Heart left ventricle (tissue), 16 donors: ENCODE measurements at regions not wholly inside any gene's neighbourhood (a gene's known extent, or its start where the extent isn't known, plus 50 kb on each side); places are given as distances from the start of the nearest gene placed in this dataset.

Experiments
- ATAC-seq, 4 donors: fragments of 200-7000 bp; cut with Tn5 transposase; one replicate each; pipeline ENCODE4 v1.9.1; 2020 to 2022; ENCODE audit warnings: moderate library complexity in 4 of 4, mild to moderate bottlenecking in 3 of 4, moderate number of reproducible peaks in 1 of 4
- DNase-seq, 5 donors: peaks; one replicate each; pipeline ENCODE4 v3.0.0-alpha.2; 2020
- H3K27ac ChIP-seq, 12 donors: fragments of 200-600 bp; sonication (generic) in 4 of 12; one replicate each; pipeline versions ENCODE4 v1.5.0 to v1.8.0; 2016 to 2022; ENCODE audit warnings: mild to moderate bottlenecking in 2 of 12
- H3K27me3 ChIP-seq, 9 donors: fragments of 200-600 bp; sonication (generic) in 2 of 9; one replicate each; pipeline versions ENCODE4 v1.5.1 to v1.8.0; 2016 to 2022; ENCODE audit warnings: mild to moderate bottlenecking in 3 of 9
- H3K36me3 ChIP-seq, 9 donors: fragments of 200-600 bp; sonication (generic) in 2 of 9; one replicate each; pipeline versions ENCODE4 v1.5.0 to v1.8.0; 2018 to 2022; ENCODE audit warnings: mild to moderate bottlenecking in 2 of 9
- H3K4me1 ChIP-seq, 12 donors: fragments of 200-600 bp; sonication (generic) in 4 of 12; one replicate each; pipeline versions ENCODE4 v1.5.0 to v1.8.0; 2016 to 2022; ENCODE audit warnings: mild to moderate bottlenecking in 3 of 12
- H3K4me3 ChIP-seq, 12 donors: fragments of 200-600 bp; sonication (generic) in 4 of 12; one replicate each; pipeline versions ENCODE4 v1.5.0 to v1.8.0; 2017 to 2022; ENCODE audit warnings: mild to moderate bottlenecking in 9 of 12, moderate library complexity in 4 of 12
- H3K9me3 ChIP-seq, 12 donors: fragments of 200-600 bp; sonication (generic) in 4 of 12; one replicate each; pipeline versions ENCODE4 v1.5.0 to v1.8.0; 2016 to 2022; ENCODE audit warnings: mild to moderate bottlenecking in 1 of 12
- CTCF ChIP-seq, 12 donors: fragments of 200-600 bp; sonication (generic) in 4 of 12; IDR thresholded peaks; one replicate each; pipeline versions ENCODE4 v1.5.0 to v1.8.0; 2018 to 2022; ENCODE audit warnings: antibody characterized with exemption in 12 of 12, mild to moderate bottlenecking in 5 of 12
- POLR2A ChIP-seq, 2 donors: fragments of 450-650 bp; IDR thresholded peaks; one replicate each; pipeline ENCODE4 v1.6.1; 2017; ENCODE audit warnings: antibody characterized with exemption in 2 of 2, mild to moderate bottlenecking in 2 of 2, moderate library complexity in 2 of 2
- WGBS, 4 donors: extraction: QIAGEN DNeasy Blood & Tissue Kit in 2 of 4; methylation state at CpG; one replicate each; pipeline versions ENCODE4 v1.1.5 to v1.1.7; 2013 to 2018; 5-methylcytosine and 5-hydroxymethylcytosine counted together
- intact Hi-C, 10 donors: fragments of 100-400 bp; cut with DNase I; formaldehyde crosslinking; loops; one replicate each; pipeline versions ENCODE4 v1.11.1 to v1.14.2; 2022
- donor health status: ischemic (EF 13 %, LVEDD 7.1; RV severe dilation, severe dysfunction).
- donor health status: healthy with polysubstance abuse.
- donor health status: DM: no; HTN: yes; CAD: no.
- donor health status: DM: no; HTN: no; CAD: no.
- donor health status: ischemic (EF 25% LVEDD 6.9; RV normal size, moderate dysfunction).
- donor health status: ischemic (EF 25% LVEDD 5.7; RV mildly dilated, moderate dysfunction).
- donor health status: healthy.
- donor health status: DM: yes; HTN: yes; CAD: no.
- donor health status: ischemic (EF 35%, LVEDD 5.7; RV mildly dilated, moderate dysfunction).
- donor health status: nonischemic (EF 11% LVEDD 7.7; RV severe dilation, severe dysfunction).
- donor health status: DM: yes; HTN: yes; CAD: no.
- donor health status: PGD.
- donor health status: ischemic (EF 29% LVEDD 5.4; RV normal size, mild dysfunction).
- donor health status: nonischemic (EF 23%, LVEDD 6.1; RV moderate dilation, normal function).

DNA sequence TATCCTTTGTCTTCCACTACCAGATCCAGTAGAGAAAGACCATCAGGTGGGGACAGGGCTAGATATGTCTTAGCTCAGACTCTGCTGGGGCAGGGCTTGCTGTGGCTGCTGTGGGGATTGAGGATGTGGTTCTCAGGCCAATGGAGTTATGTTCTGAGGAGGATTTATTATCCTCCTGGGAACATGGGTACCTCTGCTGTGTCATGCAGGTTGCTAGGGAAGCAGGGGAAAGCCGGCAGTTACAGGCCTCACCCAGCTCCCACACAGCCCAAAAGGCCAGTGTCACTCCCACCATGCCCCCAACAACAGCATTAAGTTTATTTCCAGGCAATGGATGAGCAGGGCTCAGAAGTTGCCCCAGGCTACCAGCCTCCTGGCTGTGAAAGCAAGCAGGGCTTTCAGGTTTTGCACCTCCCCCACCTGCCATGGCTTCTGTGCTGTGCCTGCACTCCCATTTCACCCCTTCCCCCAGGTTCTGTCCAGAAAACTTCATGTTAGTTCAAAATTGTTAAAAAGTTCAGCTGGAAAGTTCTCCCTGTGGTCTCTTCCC is 879.9 kb downstream of the ARAP2 start:
- no peaks in the 10 kb centered on the region for H3K4me1 ChIP-seq
- TF ChIP-seq POLR2A (IDR thresholded peaks at IDR 0.05) (no peak), CTCF (IDR thresholded peaks at IDR 0.05) (no peak)
- H3K27me3 ChIP-seq, result no peaks in the 10 kb centered on the region
- 50 to 67% (median 61%) methylated on average over 1 of the region's 1 CpG for WGBS, 4 donors
- H3K27ac ChIP-seq, result no peak overlapping the region
- no peak overlapping the region for H3K4me3 ChIP-seq
- ATAC-seq (no peak), DNase-seq (no peak)
- H3K9me3 ChIP-seq, result peaks cover 0 to 11% (median 0%) of the 10 kb centered on the region in 12 donors
- intact Hi-C loops, result loop anchor here in 1 of 10 donors (10.0 kb wide), 1 partner anchor 60 kb away; no protein-coding TSS in a partner anchor
- no peaks in the 10 kb centered on the region for H3K36me3 ChIP-seq

DNA sequence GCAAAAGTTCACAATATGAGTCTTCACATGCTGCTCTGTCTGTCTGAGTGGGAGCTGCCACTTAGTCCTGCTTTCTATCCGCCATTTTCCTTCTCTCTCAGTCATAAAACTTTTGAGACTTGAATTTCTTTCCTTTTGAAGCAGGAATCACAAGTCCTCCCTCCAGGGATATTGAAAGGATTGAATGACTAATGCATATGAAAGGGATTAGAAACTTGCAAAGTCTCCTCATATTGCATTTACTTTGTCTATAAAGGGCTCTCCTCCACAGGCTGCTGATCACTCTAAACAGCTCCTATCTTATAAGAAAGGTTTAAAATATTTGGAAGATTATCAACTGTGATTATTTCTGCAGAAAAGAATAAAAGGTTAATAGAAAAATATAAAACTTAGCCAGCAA is 879.1 kb downstream of the ARAP2 start:
- no peak for DNase-seq
- Histone ChIP-seq H3K4me1 (no peaks in the 10 kb centered on the region), H3K9me3 (peaks cover 0 to 11% (median 0%) of the 10 kb centered on the region in 12 donors), H3K27ac (no peak overlapping the region), H3K36me3 (no peaks in the 10 kb centered on the region), H3K27me3 (no peaks in the 10 kb centered on the region), H3K4me3 (no peak overlapping the region)
- WGBS, 4 donors, result 70 to 79% (median 76%) methylated on average over 1 of the region's 1 CpG
- no peak for TF ChIP-seq CTCF (IDR thresholded peaks at IDR 0.05)
- no peak for TF ChIP-seq POLR2A (IDR thresholded peaks at IDR 0.05)
- intact Hi-C loops, result loop anchor here in 1 of 10 donors (10.0 kb wide), 1 partner anchor 60 kb away; no protein-coding TSS in a partner anchor
- no peak for ATAC-seq

DNA sequence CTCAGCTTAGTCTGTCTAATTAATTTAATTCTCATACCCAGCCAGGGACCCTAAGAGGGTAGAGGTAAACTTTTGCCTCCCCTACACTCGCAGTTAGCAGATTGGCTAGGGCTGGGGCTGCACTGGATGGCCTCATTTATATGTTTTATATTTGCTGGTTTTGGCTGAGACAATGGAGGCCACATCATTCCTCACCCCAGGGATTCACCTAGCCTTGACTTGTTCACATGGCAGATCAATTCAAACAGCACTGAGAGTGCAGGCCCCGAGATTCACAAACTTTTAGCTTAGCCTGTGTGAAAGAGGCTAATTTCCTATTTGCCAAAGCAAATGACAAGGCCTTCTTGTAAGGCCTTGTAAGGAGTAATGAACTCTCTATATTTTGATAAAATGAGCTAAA is 844.4 kb downstream of the ARAP2 start:
- WGBS, 4 donors, result 79 to 85% (median 82%) methylated on average over 2 of the region's 2 CpGs
- intact Hi-C loops, result no loop called here
- no peaks in the 10 kb centered on the region for H3K4me1 ChIP-seq
- ATAC-seq (no peak), DNase-seq (no peak)
- no peaks in the 10 kb centered on the region for H3K27me3 ChIP-seq
- peaks cover 0 to under 1% (median 0%) of the 10 kb centered on the region in 12 donors for H3K9me3 ChIP-seq
- H3K27ac ChIP-seq, result no peak overlapping the region
- TF ChIP-seq POLR2A (IDR thresholded peaks at IDR 0.05) (no peak), CTCF (IDR thresholded peaks at IDR 0.05) (no peak)
- no peak overlapping the region for H3K4me3 ChIP-seq
- H3K36me3 ChIP-seq, result no peaks in the 10 kb centered on the region

DNA sequence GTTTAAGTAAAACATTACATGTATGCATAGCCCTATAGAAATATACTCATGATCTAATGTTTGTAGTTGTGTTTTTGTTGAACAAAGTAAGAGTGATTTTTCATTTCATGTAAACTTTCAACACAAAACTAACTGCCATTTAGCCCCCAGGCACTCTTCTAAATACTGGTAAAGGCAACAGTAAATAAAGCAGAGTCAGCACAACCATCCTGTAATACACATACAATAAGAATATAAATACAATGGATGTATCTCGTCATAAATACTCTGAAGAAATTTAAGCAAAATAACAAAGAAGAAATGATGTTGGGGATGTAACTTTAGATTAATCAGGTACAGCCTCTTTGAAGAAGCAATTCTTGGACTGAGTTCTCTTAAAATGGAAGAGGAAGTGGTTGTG is 821.2 kb downstream of the ARAP2 start:
- Histone ChIP-seq H3K4me1 (no peaks in the 10 kb centered on the region), H3K27me3 (no peaks in the 10 kb centered on the region), H3K36me3 (no peaks in the 10 kb centered on the region), H3K27ac (no peak overlapping the region), H3K9me3 (peaks cover 0 to 3% (median 0%) of the 10 kb centered on the region in 12 donors), H3K4me3 (no peak overlapping the region)
- DNase-seq (no peak), ATAC-seq (no peak)
- TF ChIP-seq CTCF (IDR thresholded peaks at IDR 0.05), result no peak
- no peak for TF ChIP-seq POLR2A (IDR thresholded peaks at IDR 0.05)
- intact Hi-C loops, result loop anchor here in 1 of 10 donors (10.0 kb wide), 1 partner anchor 58 kb away; no protein-coding TSS in a partner anchor
- WGBS, 4 donors, result 70 to 87% (median 82%) methylated on average over 1 of the region's 1 CpG
